Erythroblast (primary cell): ENCODE measurements at regions not wholly inside any gene's neighbourhood (a gene's known extent, or its start where the extent isn't known, plus 50 kb on each side); places are given as distances from the start of the nearest gene placed in this dataset.
"Not testable (repeated sequence)": the region's sequence is repeated elsewhere in the genome, so short reads cannot be mapped to it uniquely, and the experiment has no call there.

Source experiments
- GATA1 ChIP-seq: IDR thresholded peaks from 2 replicates; pipeline ENCODE4 v1.6.1; 2011; ENCODE audit warnings: low read depth, mild to moderate bottlenecking, control low read depth, low read length, moderate library complexity
- POLR2A ChIP-seq: IDR thresholded peaks from 2 replicates; pipeline ENCODE4 v1.6.1; 2011; ENCODE audit warnings: mild to moderate bottlenecking, low read length

- not testable (repeated sequence) for TF ChIP-seq POLR2A, GATA1
Observed at GRCh38 chr2:190140474-190140873, 77.9 kb upstream of the MSTN start.
